Left lung (tissue), 4 donors: ENCODE measurements at regions not wholly inside any gene's neighbourhood (a gene's known extent, or its start where the extent isn't known, plus 50 kb on each side); places are given as distances from the start of the nearest gene placed in this dataset.
"Not testable (repeated sequence)": the region's sequence is repeated elsewhere in the genome, so short reads cannot be mapped to it uniquely, and the experiment has no call there.

Source experiments
- ATAC-seq: fragments of 200-7000 bp; cut with Tn5 transposase; one replicate; pipeline ENCODE4 v1.9.1; 2020; ENCODE audit warnings: moderate library complexity
- DNase-seq, 4 donors: peaks; one replicate each; pipeline ENCODE4 v3.0.0-alpha.2; 2013 to 2020
- H3K27ac ChIP-seq, 2 donors: fragments of 200-600 bp; sonication (generic) in 1 of 2; one replicate each; pipeline versions ENCODE4 v1.5.0 to v1.8.0; 2020 to 2021
- H3K27me3 ChIP-seq, 2 donors: fragments of 200-600 bp; sonication (generic) in 1 of 2; one replicate each; pipeline versions ENCODE4 v1.5.0 to v1.8.0; 2020 to 2021
- H3K36me3 ChIP-seq, 2 donors: fragments of 200-600 bp; sonication (generic) in 1 of 2; one replicate each; pipeline versions ENCODE4 v1.5.0 to v1.8.0; 2020 to 2021
- H3K4me1 ChIP-seq, 2 donors: fragments of 200-600 bp; one replicate each; pipeline ENCODE4 v1.8.0; 2021
- H3K4me3 ChIP-seq, 2 donors: fragments of 200-600 bp; sonication (generic) in 1 of 2; one replicate each; pipeline versions ENCODE4 v1.5.0 to v1.8.0; 2020 to 2021; ENCODE audit warnings: mild to moderate bottlenecking in 1 of 2
- H3K9me3 ChIP-seq, 2 donors: fragments of 200-600 bp; sonication (generic) in 1 of 2; one replicate each; pipeline versions ENCODE4 v1.5.0 to v1.8.0; 2020 to 2021
- intact Hi-C, 2 donors: fragments of 100-400 bp; cut with DNase I; formaldehyde crosslinking; loops; one replicate each; pipeline versions ENCODE4 v1.11.2 to v1.14.2; 2022
- TF ChIP-seq, protein P1 (sequence below), 2 donors: fragments of 200-600 bp; sonication (generic) in 1 of 2; IDR thresholded peaks; one replicate each; pipeline versions ENCODE4 v1.5.0 to v1.8.0; 2021; ENCODE audit warnings: antibody characterized with exemption in 2 of 2
- donor health status: DM: no; HTN: yes; CAD: no.
- donor health status: DM: no; HTN: no; CAD: no.

GRCh38 chr17:71104225-71104624 is 934.9 kb downstream of the KCNJ2 start:
- Histone ChIP-seq H3K4me1 (no peaks in the 10 kb centered on the region), H3K27ac (no peak overlapping the region), H3K27me3 (no peaks in the 10 kb centered on the region), H3K36me3 (no peaks in the 10 kb centered on the region), H3K9me3 (peaks cover 0 to 2% of the 10 kb centered on the region in 2 donors), H3K4me3 (no peak overlapping the region)
- intact Hi-C loops: no loop called here
- DNase-seq (no peak), ATAC-seq (no peak)
- TF ChIP-seq, protein P1, sequence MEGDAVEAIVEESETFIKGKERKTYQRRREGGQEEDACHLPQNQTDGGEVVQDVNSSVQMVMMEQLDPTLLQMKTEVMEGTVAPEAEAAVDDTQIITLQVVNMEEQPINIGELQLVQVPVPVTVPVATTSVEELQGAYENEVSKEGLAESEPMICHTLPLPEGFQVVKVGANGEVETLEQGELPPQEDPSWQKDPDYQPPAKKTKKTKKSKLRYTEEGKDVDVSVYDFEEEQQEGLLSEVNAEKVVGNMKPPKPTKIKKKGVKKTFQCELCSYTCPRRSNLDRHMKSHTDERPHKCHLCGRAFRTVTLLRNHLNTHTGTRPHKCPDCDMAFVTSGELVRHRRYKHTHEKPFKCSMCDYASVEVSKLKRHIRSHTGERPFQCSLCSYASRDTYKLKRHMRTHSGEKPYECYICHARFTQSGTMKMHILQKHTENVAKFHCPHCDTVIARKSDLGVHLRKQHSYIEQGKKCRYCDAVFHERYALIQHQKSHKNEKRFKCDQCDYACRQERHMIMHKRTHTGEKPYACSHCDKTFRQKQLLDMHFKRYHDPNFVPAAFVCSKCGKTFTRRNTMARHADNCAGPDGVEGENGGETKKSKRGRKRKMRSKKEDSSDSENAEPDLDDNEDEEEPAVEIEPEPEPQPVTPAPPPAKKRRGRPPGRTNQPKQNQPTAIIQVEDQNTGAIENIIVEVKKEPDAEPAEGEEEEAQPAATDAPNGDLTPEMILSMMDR (IDR thresholded peaks at IDR 0.05): no peak

- H3K36me3 ChIP-seq, H3K27ac ChIP-seq, H3K9me3 ChIP-seq, H3K27me3 ChIP-seq, DNase-seq, ATAC-seq, H3K4me1 ChIP-seq, H3K4me3 ChIP-seq, intact Hi-C loops: not testable (repeated sequence)
These were observed 936.7 kb downstream of the KCNJ2 start for GRCh38 chr17:71106056-71106455.

GRCh38 chr17:71107136-71107535 is 937.8 kb downstream of the KCNJ2 start:
- H3K4me1 ChIP-seq: no peaks in the 10 kb centered on the region
- no peaks in the 10 kb centered on the region for H3K9me3 ChIP-seq
- H3K27me3 ChIP-seq: no peaks in the 10 kb centered on the region
- no peak overlapping the region for H3K4me3 ChIP-seq
- H3K36me3 ChIP-seq: no peaks in the 10 kb centered on the region
- intact Hi-C loops: no loop called here
- no peak for DNase-seq
- TF ChIP-seq, protein P1 (IDR thresholded peaks at IDR 0.05): no peak
- ATAC-seq: no peak
- no peak overlapping the region for H3K27ac ChIP-seq

GRCh38 chr17:71109697-71110096 is 940.4 kb downstream of the KCNJ2 start:
- Histone ChIP-seq H3K27ac (no peak overlapping the region), H3K27me3 (no peaks in the 10 kb centered on the region), H3K4me3 (no peak overlapping the region), H3K4me1 (no peaks in the 10 kb centered on the region), H3K36me3 (no peaks in the 10 kb centered on the region), H3K9me3 (no peaks in the 10 kb centered on the region)
- ATAC-seq (no peak), DNase-seq (no peak)
- TF ChIP-seq, protein P1 (IDR thresholded peaks at IDR 0.05): no peak
- intact Hi-C loops: no loop called here

DNA sequence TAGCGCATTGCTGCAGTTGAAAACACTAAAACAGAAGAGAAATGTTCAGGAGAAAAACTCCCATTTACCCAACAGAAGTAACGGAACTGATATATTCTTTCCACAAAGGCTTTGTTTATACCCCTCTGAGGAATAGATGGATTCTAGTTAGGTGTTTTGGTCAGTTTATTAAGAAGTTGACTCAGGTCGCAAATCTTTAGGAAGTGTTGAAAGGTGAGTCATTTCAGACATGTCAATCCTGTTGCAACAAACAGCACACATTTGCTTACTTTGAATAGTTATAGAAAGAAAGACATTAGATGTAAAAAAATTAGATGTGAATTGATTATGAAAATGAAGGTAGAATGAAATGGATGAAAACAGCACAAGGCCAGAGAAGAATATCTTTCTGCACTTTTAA is 941.0 kb downstream of the KCNJ2 start:
- DNase-seq: no peak
- Histone ChIP-seq H3K4me3 (no peak overlapping the region), H3K4me1 (no peaks in the 10 kb centered on the region), H3K27ac (no peak overlapping the region), H3K36me3 (no peaks in the 10 kb centered on the region), H3K27me3 (no peaks in the 10 kb centered on the region), H3K9me3 (no peaks in the 10 kb centered on the region)
- no peak for ATAC-seq
- intact Hi-C loops: no loop called here
- TF ChIP-seq, protein P1 (IDR thresholded peaks at IDR 0.05): no peak

GRCh38 chr17:71111460-71111859 is 942.1 kb downstream of the KCNJ2 start:
- no peak for DNase-seq
- ATAC-seq: no peak
- H3K4me1 ChIP-seq: no peaks in the 10 kb centered on the region
- no peaks in the 10 kb centered on the region for H3K9me3 ChIP-seq
- no peaks in the 10 kb centered on the region for H3K27me3 ChIP-seq
- H3K4me3 ChIP-seq: no peak overlapping the region
- intact Hi-C loops: no loop called here
- no peaks in the 10 kb centered on the region for H3K36me3 ChIP-seq
- H3K27ac ChIP-seq: no peak overlapping the region
- TF ChIP-seq, protein P1 (IDR thresholded peaks at IDR 0.05): no peak
